ENCODE measurements at regions not wholly inside any gene's neighbourhood (a gene's known extent, or its start where the extent isn't known, plus 50 kb on each side); places are given as distances from the start of the nearest gene placed in this dataset.

DNA sequence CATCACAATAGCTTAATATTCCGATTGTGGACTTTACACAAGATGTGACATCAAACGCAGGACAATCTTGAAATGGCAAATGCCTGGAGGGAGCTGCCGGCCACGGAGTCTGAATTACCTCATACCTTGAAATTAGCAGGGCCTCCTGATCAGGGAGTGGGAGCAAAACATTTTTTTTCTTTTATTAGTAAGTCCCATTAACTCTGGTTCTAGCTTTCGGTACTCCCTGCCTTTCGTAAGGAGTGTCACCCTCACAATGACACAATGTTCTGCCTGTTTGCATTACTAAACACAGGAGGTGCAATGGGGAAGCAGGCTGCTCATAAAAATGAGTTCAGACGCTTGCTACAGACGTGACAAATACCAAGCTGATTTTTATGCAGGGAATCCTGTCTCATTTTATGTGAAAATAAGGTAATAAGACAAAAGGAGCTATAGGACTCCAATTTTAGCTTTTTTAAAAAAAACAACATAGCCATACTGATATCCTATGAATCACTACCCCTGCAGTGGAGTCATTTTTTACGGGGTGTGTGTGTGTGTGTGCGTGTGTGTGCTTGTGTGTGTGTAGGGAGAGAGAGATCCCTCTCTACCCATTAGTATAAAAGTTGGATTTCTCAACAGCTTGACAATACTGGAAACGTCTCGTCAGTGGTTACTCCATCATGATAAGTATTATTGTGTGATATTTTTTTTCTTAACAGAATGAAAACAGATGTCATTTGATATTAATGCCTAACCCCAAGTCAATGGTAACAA lies 205.1 kb upstream of the RUNX1 start:
- TF ChIP-seq CTCF (conservative IDR thresholded peaks at IDR 0.05; ENCODE audit: low read length): no peak
- no peak for TF ChIP-seq EZH2phosphoT487 (IDR thresholded peaks at IDR 0.05; ENCODE audit: borderline replicate concordance, low read depth, low read length)

All from OCI-LY7 (cell line).